Activated naive CD4-positive, alpha-beta T cell treated with anti-CD3 and anti-CD28 coated beads, Interleukin-2, amount 10 ng/mL, durations not matched to agents 7 days and 5 days (primary cell): ENCODE measurements at regions not wholly inside any gene's neighbourhood (a gene's known extent, or its start where the extent isn't known, plus 50 kb on each side); places are given as distances from the start of the nearest gene placed in this dataset.

Experiments
- CTCF ChIA-PET: fragments of 350-600 bp; sonication (Branson Sonifier 250); formaldehyde crosslinking; loops from one replicate; lab custom pipeline; 2021; ENCODE audit warnings: antibody characterized with exemption; lab: Charles Lee
- DNase-seq: peaks from one replicate; pipeline ENCODE4 v3.0.0-alpha.2; 2020
- H3K27ac Mint-ChIP-seq: one replicate; pipeline ENCODE4 v1.8.0; 2021; ENCODE audit warnings: mild to moderate bottlenecking, moderate library complexity, mixed read lengths
- H3K27me3 Mint-ChIP-seq: one replicate; pipeline ENCODE4 v1.8.0; 2021; ENCODE audit warnings: mild to moderate bottlenecking, mixed read lengths
- H3K36me3 Mint-ChIP-seq: one replicate; pipeline ENCODE4 v1.8.0; 2021; ENCODE audit warnings: mixed read lengths
- H3K4me1 Mint-ChIP-seq: one replicate; pipeline ENCODE4 v1.8.0; 2021; ENCODE audit warnings: mixed read lengths
- H3K4me3 Mint-ChIP-seq: one replicate; pipeline ENCODE4 v1.8.0; 2021; ENCODE audit warnings: mild to moderate bottlenecking, moderate library complexity, mixed read lengths
- H3K9me3 Mint-ChIP-seq: one replicate; pipeline ENCODE4 v1.8.0; 2021; ENCODE audit warnings: mixed read lengths

- Mint-ChIP-seq H3K27me3 (no peaks in the 10 kb centered on the region), H3K4me1 (no peaks in the 10 kb centered on the region), H3K27ac (no peak overlapping the region), H3K9me3 (no peaks in the 10 kb centered on the region), H3K36me3 (no peaks in the 10 kb centered on the region), H3K4me3 (no peak overlapping the region)
- no peak for DNase-seq
- CTCF ChIA-PET = no interaction called here
Measured at GRCh38 chr4:22997358-22998224, 304.9 kb downstream of the GBA3 start.

GRCh38 chr4:22991576-22991975 is 298.8 kb downstream of the GBA3 start:
- CTCF ChIA-PET = no interaction called here
- H3K27me3 Mint-ChIP-seq = no peaks in the 10 kb centered on the region
- no peak for DNase-seq
- no peaks in the 10 kb centered on the region for H3K36me3 Mint-ChIP-seq
- no peaks in the 10 kb centered on the region for H3K4me1 Mint-ChIP-seq
- no peak overlapping the region for H3K27ac Mint-ChIP-seq
- H3K9me3 Mint-ChIP-seq = no peaks in the 10 kb centered on the region
- H3K4me3 Mint-ChIP-seq = no peak overlapping the region

DNA sequence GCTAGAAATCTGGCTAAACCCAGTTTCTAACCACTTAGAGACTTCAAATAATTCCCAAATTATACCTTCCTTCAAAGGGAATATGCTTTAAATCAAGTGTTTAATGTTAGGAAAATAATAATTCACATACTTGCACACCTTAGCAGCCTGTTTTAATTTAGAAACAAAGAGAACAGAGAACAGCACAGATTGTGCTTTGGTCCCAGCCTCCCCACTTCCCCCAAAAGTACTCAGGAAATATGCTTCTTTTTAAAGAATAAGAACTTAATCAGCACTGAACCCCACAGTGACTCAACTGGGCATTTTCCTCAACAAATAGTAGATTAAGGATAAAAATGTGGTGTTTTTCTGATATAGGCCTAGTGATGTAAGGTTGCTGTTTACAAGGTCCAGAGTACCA is 295.8 kb downstream of the GBA3 start:
- H3K9me3 Mint-ChIP-seq = no peaks in the 10 kb centered on the region
- no peak for DNase-seq
- H3K4me3 Mint-ChIP-seq = no peak overlapping the region
- no peaks in the 10 kb centered on the region for H3K36me3 Mint-ChIP-seq
- no peak overlapping the region for H3K27ac Mint-ChIP-seq
- H3K27me3 Mint-ChIP-seq = no peaks in the 10 kb centered on the region
- CTCF ChIA-PET = no interaction called here
- H3K4me1 Mint-ChIP-seq = no peaks in the 10 kb centered on the region

DNA sequence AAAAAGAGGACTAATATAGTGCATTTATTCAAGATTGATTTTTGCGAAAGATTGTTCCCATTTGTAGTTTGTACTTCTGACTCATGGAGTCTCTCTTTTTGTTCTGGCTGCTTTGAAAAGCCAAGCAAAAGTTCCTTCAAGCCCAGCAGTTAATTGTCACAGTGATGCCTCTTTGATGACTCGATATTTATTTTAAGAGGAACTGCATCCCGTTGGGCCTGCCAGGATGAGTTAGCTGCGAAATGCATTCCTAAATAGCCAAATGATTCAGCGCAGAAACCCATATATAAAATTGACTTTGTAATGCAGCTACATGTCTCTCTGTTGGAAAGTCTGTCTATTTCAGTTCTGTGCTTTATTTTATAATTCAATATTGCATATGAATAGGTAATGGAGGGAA is 295.1 kb downstream of the GBA3 start:
- CTCF ChIA-PET = no interaction called here
- no peak for DNase-seq
- no peaks in the 10 kb centered on the region for H3K27me3 Mint-ChIP-seq

GRCh38 chr4:22986881-22987280 is 294.1 kb downstream of the GBA3 start:
- Mint-ChIP-seq H3K27me3 (no peaks in the 10 kb centered on the region), H3K27ac (no peak overlapping the region), H3K4me3 (no peak overlapping the region), H3K9me3 (peaks cover 2% of the 10 kb centered on the region), H3K36me3 (no peaks in the 10 kb centered on the region), H3K4me1 (no peaks in the 10 kb centered on the region)
- no peak for DNase-seq
- CTCF ChIA-PET = no interaction called here

More for the DNA sequence above, 295.1 kb downstream of the GBA3 start:
- no peaks in the 10 kb centered on the region for H3K4me1 Mint-ChIP-seq
- H3K36me3 Mint-ChIP-seq = no peaks in the 10 kb centered on the region
- H3K4me3 Mint-ChIP-seq = no peak overlapping the region
- H3K27ac Mint-ChIP-seq = no peak overlapping the region
- peaks cover 2% of the 10 kb centered on the region for H3K9me3 Mint-ChIP-seq

GRCh38 chr4:22986262-22986661 is 293.5 kb downstream of the GBA3 start:
- Mint-ChIP-seq H3K27ac (no peak overlapping the region), H3K4me3 (no peak overlapping the region), H3K4me1 (no peaks in the 10 kb centered on the region), H3K27me3 (no peaks in the 10 kb centered on the region), H3K36me3 (no peaks in the 10 kb centered on the region), H3K9me3 (peaks cover 3% of the 10 kb centered on the region)
- CTCF ChIA-PET = no interaction called here
- DNase-seq = no peak

- H3K4me3 Mint-ChIP-seq = no peak overlapping the region
- no peaks in the 10 kb centered on the region for H3K36me3 Mint-ChIP-seq
- no peak overlapping the region for H3K27ac Mint-ChIP-seq
- H3K9me3 Mint-ChIP-seq = peaks cover 5% of the 10 kb centered on the region
- no peaks in the 10 kb centered on the region for H3K4me1 Mint-ChIP-seq
- DNase-seq = no peak
- CTCF ChIA-PET = no interaction called here
- no peaks in the 10 kb centered on the region for H3K27me3 Mint-ChIP-seq
Measured at GRCh38 chr4:22984390-22984789, 291.7 kb downstream of the GBA3 start.

GRCh38 chr4:22978656-22979055 is 285.9 kb downstream of the GBA3 start:
- Mint-ChIP-seq H3K27me3 (no peaks in the 10 kb centered on the region), H3K36me3 (no peaks in the 10 kb centered on the region), H3K4me3 (no peak overlapping the region), H3K27ac (no peak overlapping the region), H3K9me3 (peaks cover 7% of the 10 kb centered on the region), H3K4me1 (no peaks in the 10 kb centered on the region)
- DNase-seq = no peak
- CTCF ChIA-PET = no interaction called here

DNA sequence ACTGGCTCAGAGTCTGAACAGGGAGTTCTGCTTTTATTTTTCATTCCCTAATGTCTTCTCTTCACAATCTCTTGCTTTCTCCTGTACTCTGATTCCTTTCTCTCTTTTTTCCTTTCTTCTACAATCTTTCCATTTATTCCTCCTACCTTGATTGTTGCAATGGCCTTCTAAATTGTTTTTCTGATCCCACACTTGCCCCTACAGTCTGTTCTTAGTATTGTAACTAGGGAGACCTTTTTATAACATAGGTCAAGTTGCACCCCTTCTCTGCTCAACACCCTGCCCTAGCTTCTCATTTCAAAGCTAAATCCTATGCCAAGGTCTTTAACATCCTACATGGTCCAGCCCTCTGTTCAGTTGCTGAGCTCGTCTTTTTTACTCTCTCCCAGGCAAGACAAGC is 277.9 kb downstream of the GBA3 start:
- Mint-ChIP-seq H3K27me3 (no peaks in the 10 kb centered on the region), H3K4me3 (no peak overlapping the region), H3K36me3 (no peaks in the 10 kb centered on the region), H3K9me3 (peaks cover 2% of the 10 kb centered on the region), H3K27ac (no peak overlapping the region), H3K4me1 (no peaks in the 10 kb centered on the region)
- CTCF ChIA-PET = no interaction called here
- DNase-seq = no peak

GRCh38 chr4:22969287-22969896 is 276.7 kb downstream of the GBA3 start:
- H3K9me3 Mint-ChIP-seq = no peaks in the 10 kb centered on the region
- H3K4me3 Mint-ChIP-seq = no peak overlapping the region
- no peaks in the 10 kb centered on the region for H3K36me3 Mint-ChIP-seq
- no peaks in the 10 kb centered on the region for H3K27me3 Mint-ChIP-seq
- H3K27ac Mint-ChIP-seq = no peak overlapping the region
- no peak for DNase-seq
- no peaks in the 10 kb centered on the region for H3K4me1 Mint-ChIP-seq
- CTCF ChIA-PET = interaction anchor here (0.6 kb wide), 1 partner anchor 10 kb away, joined by 3 read pairs; no protein-coding TSS in a partner anchor

GRCh38 chr4:22962295-22962694 is 269.6 kb downstream of the GBA3 start:
- Mint-ChIP-seq H3K9me3 (peaks cover 3% of the 10 kb centered on the region), H3K27me3 (no peaks in the 10 kb centered on the region), H3K4me1 (no peaks in the 10 kb centered on the region), H3K4me3 (no peak overlapping the region), H3K27ac (no peak overlapping the region), H3K36me3 (no peaks in the 10 kb centered on the region)
- no peak for DNase-seq
- CTCF ChIA-PET = no interaction called here

DNA sequence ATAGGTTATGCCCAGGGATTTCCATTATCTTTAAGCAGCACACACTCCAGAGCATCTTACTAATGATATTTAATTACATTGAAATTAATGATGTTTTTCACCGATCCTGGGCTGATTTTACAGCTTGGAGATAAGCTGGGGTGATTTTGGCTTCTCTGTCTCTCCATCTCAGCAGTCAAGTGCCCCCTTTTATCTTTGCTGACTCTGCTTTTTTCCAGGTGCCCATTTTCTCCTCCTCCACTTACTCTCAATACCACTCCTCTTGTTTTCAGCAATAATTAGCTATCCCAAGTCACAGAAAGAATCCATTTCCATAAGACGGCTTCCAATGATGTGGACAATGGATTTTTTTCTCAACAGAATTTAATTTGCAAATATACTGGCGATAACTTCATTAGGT is 266.7 kb downstream of the GBA3 start:
- Mint-ChIP-seq H3K27ac (no peak overlapping the region), H3K27me3 (no peaks in the 10 kb centered on the region), H3K4me3 (no peak overlapping the region), H3K9me3 (peaks cover 3% of the 10 kb centered on the region), H3K36me3 (no peaks in the 10 kb centered on the region), H3K4me1 (no peaks in the 10 kb centered on the region)
- CTCF ChIA-PET = no interaction called here
- no peak for DNase-seq

- Mint-ChIP-seq H3K4me3 (no peak overlapping the region), H3K4me1 (no peaks in the 10 kb centered on the region), H3K27me3 (no peaks in the 10 kb centered on the region), H3K36me3 (no peaks in the 10 kb centered on the region), H3K27ac (no peak overlapping the region), H3K9me3 (no peaks in the 10 kb centered on the region)
- CTCF ChIA-PET = no interaction called here
- DNase-seq = no peak
Measured at GRCh38 chr4:22957774-22958309, 265.1 kb downstream of the GBA3 start.

GRCh38 chr4:22949161-22949855 is 256.6 kb downstream of the GBA3 start:
- H3K4me3 Mint-ChIP-seq = no peak overlapping the region
- H3K4me1 Mint-ChIP-seq = no peaks in the 10 kb centered on the region
- CTCF ChIA-PET = no interaction called here

More at GRCh38 chr4:22949161-22949855, 256.6 kb downstream of the GBA3 start:
- no peaks in the 10 kb centered on the region for H3K36me3 Mint-ChIP-seq
- H3K9me3 Mint-ChIP-seq = no peaks in the 10 kb centered on the region
- no peak for DNase-seq
- H3K27me3 Mint-ChIP-seq = no peaks in the 10 kb centered on the region
- H3K27ac Mint-ChIP-seq = no peak overlapping the region
